Progenitor cell of endocrine pancreas (in vitro differentiated cells): ENCODE measurements at regions not wholly inside any gene's neighbourhood (a gene's known extent, or its start where the extent isn't known, plus 50 kb on each side); places are given as distances from the start of the nearest gene placed in this dataset.

Experiments
- DNase-seq: peaks from one replicate; pipeline ENCODE4 v3.0.0; 2021; ENCODE audit warnings: low spot score; ENCODE audit not compliant: unreplicated experiment
- H3K27ac Mint-ChIP-seq: 2 replicates; pipeline ENCODE4 v1.8.0; 2021; ENCODE audit warnings: mild to moderate bottlenecking, moderate library complexity, mixed read lengths
- H3K27me3 Mint-ChIP-seq: 2 replicates; pipeline ENCODE4 v1.8.0; 2021; ENCODE audit warnings: mixed read lengths
- H3K36me3 Mint-ChIP-seq: 2 replicates; pipeline ENCODE4 v1.8.0; 2022; ENCODE audit warnings: mixed read lengths; ENCODE audit not compliant: insufficient read depth
- H3K4me1 Mint-ChIP-seq: 2 replicates; pipeline ENCODE4 v1.8.0; 2021; ENCODE audit warnings: low read depth, mixed read lengths
- H3K4me3 Mint-ChIP-seq: 2 replicates; pipeline ENCODE4 v1.8.0; 2021; ENCODE audit warnings: low read depth, mild to moderate bottlenecking, moderate library complexity, mixed read lengths
- H3K9me3 Mint-ChIP-seq: 2 replicates; pipeline ENCODE4 v1.8.0; 2021; ENCODE audit warnings: low read depth, mixed read lengths
- CTCF ChIP-seq: fragments of 200-600 bp; sonication (generic); IDR thresholded peaks from one replicate; pipeline ENCODE4 v1.5.0; 2021; ENCODE audit warnings: antibody characterized with exemption, mild to moderate bottlenecking; ENCODE audit not compliant: unreplicated experiment

- no peaks in the 10 kb centered on the region for H3K36me3 Mint-ChIP-seq
- no peaks in the 10 kb centered on the region for H3K4me1 Mint-ChIP-seq
- H3K4me3 Mint-ChIP-seq: no peak overlapping the region
- no peaks in the 10 kb centered on the region for H3K9me3 Mint-ChIP-seq
- no peak overlapping the region for H3K27ac Mint-ChIP-seq
- peaks cover 16% of the 10 kb centered on the region for H3K27me3 Mint-ChIP-seq
- no peak for DNase-seq
- no peak for TF ChIP-seq CTCF
These were observed 232.4 kb upstream of the HNRNPA3 start for GRCh38 chr2:176979981-176980710.

GRCh38 chr2:176984987-176985386 lies 227.6 kb upstream of the HNRNPA3 start:
- Mint-ChIP-seq H3K4me3 (no peak overlapping the region), H3K9me3 (no peaks in the 10 kb centered on the region), H3K36me3 (no peaks in the 10 kb centered on the region), H3K27me3 (peaks cover 14% of the 10 kb centered on the region), H3K27ac (no peak overlapping the region), H3K4me1 (no peaks in the 10 kb centered on the region)
- TF ChIP-seq CTCF: no peak
- no peak for DNase-seq

- Mint-ChIP-seq H3K27me3 (peaks cover 14% of the 10 kb centered on the region), H3K27ac (no peak overlapping the region), H3K4me1 (no peaks in the 10 kb centered on the region), H3K36me3 (no peaks in the 10 kb centered on the region), H3K9me3 (no peaks in the 10 kb centered on the region), H3K4me3 (no peak overlapping the region)
- TF ChIP-seq CTCF: no peak
- DNase-seq: no peak
These were observed 226.7 kb upstream of the HNRNPA3 start for GRCh38 chr2:176985871-176986270.

GRCh38 chr2:176986487-176986886 lies 226.1 kb upstream of the HNRNPA3 start:
- H3K4me3 Mint-ChIP-seq: no peak overlapping the region
- no peaks in the 10 kb centered on the region for H3K36me3 Mint-ChIP-seq
- H3K27ac Mint-ChIP-seq: no peak overlapping the region
- H3K27me3 Mint-ChIP-seq: peaks cover 14% of the 10 kb centered on the region
- no peak for DNase-seq
- no peaks in the 10 kb centered on the region for H3K4me1 Mint-ChIP-seq
- no peak for TF ChIP-seq CTCF
- H3K9me3 Mint-ChIP-seq: no peaks in the 10 kb centered on the region

- Mint-ChIP-seq H3K36me3 (no peaks in the 10 kb centered on the region), H3K27ac (no peak overlapping the region), H3K27me3 (peaks cover 4% of the 10 kb centered on the region), H3K4me3 (no peak overlapping the region), H3K4me1 (no peaks in the 10 kb centered on the region), H3K9me3 (no peaks in the 10 kb centered on the region)
- TF ChIP-seq CTCF: no peak
- DNase-seq: no peak
These were observed 221.2 kb upstream of the HNRNPA3 start for GRCh38 chr2:176991411-176991810.
